SW 1271 (cell line): ENCODE measurements at regions not wholly inside any gene's neighbourhood (a gene's known extent, or its start where the extent isn't known, plus 50 kb on each side); places are given as distances from the start of the nearest gene placed in this dataset.
"Not testable (repeated sequence)": the region's sequence is repeated elsewhere in the genome, so short reads cannot be mapped to it uniquely, and the experiment has no call there.

Experiments used
- DNase-seq, 2 experiments: peaks; one replicate each; lab custom pipeline; 2025; lab: John Stamatoyannopoulos, UW

- peak; percentile 87 to 99 for DNase-seq
Observed at GRCh38 chr20:53773792-53774401, 180.3 kb upstream of the ZNF217 start.

- not testable (repeated sequence) for DNase-seq
Observed at GRCh38 chr20:53773066-53773791, 179.6 kb upstream of the ZNF217 start.

GRCh38 chr20:53769041-53769440 lies 175.4 kb upstream of the ZNF217 start:
- no peak for DNase-seq

GRCh38 chr20:53768329-53768728 lies 174.7 kb upstream of the ZNF217 start:
- DNase-seq, result no peak

GRCh38 chr20:53767206-53767930 lies 173.7 kb upstream of the ZNF217 start:
- no peak for DNase-seq

GRCh38 chr20:53764415-53764800 lies 170.8 kb upstream of the ZNF217 start:
- DNase-seq, result no peak

- DNase-seq, result no peak
Observed at GRCh38 chr20:53763707-53764414, 170.2 kb upstream of the ZNF217 start.

GRCh38 chr20:53762423-53762798 lies 168.8 kb upstream of the ZNF217 start:
- not testable (repeated sequence) for DNase-seq

GRCh38 chr20:53760025-53760441 lies 166.4 kb upstream of the ZNF217 start:
- no peak for DNase-seq

- DNase-seq, result no peak
Observed at GRCh38 chr20:53757472-53757913, 163.9 kb upstream of the ZNF217 start.

GRCh38 chr20:53755733-53756531 lies 162.3 kb upstream of the ZNF217 start:
- no peak for DNase-seq

GRCh38 chr20:53753880-53754459 lies 160.3 kb upstream of the ZNF217 start:
- DNase-seq, result no peak

GRCh38 chr20:53752971-53753879 lies 159.6 kb upstream of the ZNF217 start:
- no peak for DNase-seq

- DNase-seq, result no peak
Observed at GRCh38 chr20:53752583-53752970, 158.9 kb upstream of the ZNF217 start.

GRCh38 chr20:53751620-53752318 lies 158.1 kb upstream of the ZNF217 start:
- DNase-seq, result no peak

GRCh38 chr20:53750827-53751619 lies 157.4 kb upstream of the ZNF217 start:
- no peak for DNase-seq

- DNase-seq, result no peak
Observed at GRCh38 chr20:53749499-53749898, 155.9 kb upstream of the ZNF217 start.

- peak in 1 of 2 experiments; percentile 28 for DNase-seq
Observed at GRCh38 chr20:53748821-53749421, 155.3 kb upstream of the ZNF217 start.
